HUES48 (cell line): ENCODE measurements at regions not wholly inside any gene's neighbourhood (a gene's known extent, or its start where the extent isn't known, plus 50 kb on each side); places are given as distances from the start of the nearest gene placed in this dataset.
"Not testable (repeated sequence)": the region's sequence is repeated elsewhere in the genome, so short reads cannot be mapped to it uniquely, and the experiment has no call there.

Experiments
- H3K27ac ChIP-seq: one replicate; pipeline ENCODE4 v1.7.0; 2013; ENCODE audit warnings: low read depth, low read length, inconsistent platforms
- H3K27me3 ChIP-seq: 2 replicates; pipeline ENCODE4 v1.6.1; 2013; ENCODE audit warnings: mild to moderate bottlenecking, low read length; ENCODE audit not compliant: control insufficient read depth, insufficient read depth
- H3K36me3 ChIP-seq: 2 replicates; pipeline ENCODE4 v1.6.1; 2013; ENCODE audit warnings: low read length; ENCODE audit not compliant: control insufficient read depth, insufficient read depth
- H3K4me1 ChIP-seq: 2 replicates; pipeline ENCODE4 v1.6.1; 2013; ENCODE audit warnings: mild to moderate bottlenecking, low read length; ENCODE audit not compliant: control insufficient read depth, insufficient read depth
- H3K4me3 ChIP-seq: 2 replicates; pipeline ENCODE4 v1.5.1; 2013; ENCODE audit warnings: mild to moderate bottlenecking, low read depth, low read length
- H3K9ac ChIP-seq: 2 replicates; pipeline ENCODE4 v1.6.1; 2013; ENCODE audit warnings: mild to moderate bottlenecking, low read depth, low read length, moderate library complexity
- H3K9me3 ChIP-seq: 2 replicates; pipeline ENCODE4 v1.6.1; 2013; ENCODE audit warnings: low read length; ENCODE audit not compliant: control insufficient read depth, insufficient read depth

DNA sequence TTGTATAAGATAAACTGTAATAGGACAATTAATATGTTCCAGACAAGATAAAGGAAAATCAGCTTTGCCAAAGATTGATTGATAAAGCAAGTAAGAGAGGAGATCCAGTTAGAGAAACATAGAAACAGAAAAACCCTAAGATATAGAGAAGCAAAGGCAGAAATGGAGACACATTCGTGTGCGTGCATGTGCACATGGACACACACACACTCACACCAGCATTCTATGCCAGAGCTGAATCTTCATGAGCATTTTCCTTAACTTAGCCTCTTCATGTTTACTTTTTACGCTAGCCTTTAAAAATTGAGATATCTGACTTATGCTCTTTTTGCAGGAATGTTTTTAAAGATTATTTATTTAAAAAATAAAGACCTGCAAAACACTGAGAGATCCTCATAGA lies 168.5 kb upstream of the ATP2B1 start:
- Histone ChIP-seq H3K4me3 (no peak overlapping the region), H3K9ac (no peak overlapping the region), H3K4me1 (no peaks in the 10 kb centered on the region), H3K27ac (no peak overlapping the region), H3K27me3 (no peaks in the 10 kb centered on the region), H3K9me3 (no peaks in the 10 kb centered on the region), H3K36me3 (no peaks in the 10 kb centered on the region)

DNA sequence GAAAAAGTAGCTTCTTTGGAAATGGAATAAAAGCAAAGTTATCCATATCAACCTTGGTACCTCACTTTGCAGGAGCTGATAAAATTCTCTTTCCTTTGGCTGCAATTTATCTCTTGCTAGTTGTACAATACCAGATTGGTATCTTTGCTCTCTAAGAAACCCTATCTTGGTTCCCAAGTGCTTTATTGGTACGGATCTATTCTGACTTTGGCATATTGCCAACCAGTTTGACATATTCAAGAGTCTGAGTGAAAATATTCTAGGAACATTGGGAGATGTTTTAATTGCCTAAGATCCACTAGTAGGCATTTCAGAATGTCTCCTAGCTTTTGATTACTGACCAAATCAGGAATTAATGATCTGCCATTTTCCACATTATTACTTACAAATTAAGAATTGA lies 167.2 kb upstream of the ATP2B1 start:
- Histone ChIP-seq H3K36me3 (no peaks in the 10 kb centered on the region), H3K9me3 (no peaks in the 10 kb centered on the region), H3K4me1 (no peaks in the 10 kb centered on the region), H3K27me3 (no peaks in the 10 kb centered on the region), H3K4me3 (no peak overlapping the region), H3K27ac (no peak overlapping the region), H3K9ac (no peak overlapping the region)

DNA sequence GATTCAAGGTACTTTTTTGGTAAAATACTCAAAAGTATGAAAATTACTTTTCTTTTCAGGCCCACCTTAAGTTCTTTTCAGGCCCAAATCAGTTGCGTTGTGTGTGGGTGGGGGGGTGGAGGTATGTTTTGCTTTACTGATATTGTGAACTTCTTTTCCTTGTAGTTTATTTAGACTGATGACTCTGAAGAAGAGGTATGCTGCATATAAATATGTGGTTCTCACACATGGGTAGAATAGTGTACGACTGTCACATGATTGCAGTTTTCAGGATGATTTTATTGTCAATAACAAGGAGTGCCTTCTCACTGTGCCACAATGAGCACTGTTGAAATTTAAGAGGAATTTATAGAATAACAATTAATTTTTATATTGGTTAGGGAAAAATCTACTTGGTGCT lies 166.6 kb upstream of the ATP2B1 start:
- Histone ChIP-seq H3K27ac (no peak overlapping the region), H3K9ac (no peak overlapping the region), H3K27me3 (no peaks in the 10 kb centered on the region), H3K4me3 (no peak overlapping the region), H3K9me3 (peaks cover 5% of the 10 kb centered on the region; the same call in 1 of the 2 replicates), H3K36me3 (no peaks in the 10 kb centered on the region), H3K4me1 (no peaks in the 10 kb centered on the region)

DNA sequence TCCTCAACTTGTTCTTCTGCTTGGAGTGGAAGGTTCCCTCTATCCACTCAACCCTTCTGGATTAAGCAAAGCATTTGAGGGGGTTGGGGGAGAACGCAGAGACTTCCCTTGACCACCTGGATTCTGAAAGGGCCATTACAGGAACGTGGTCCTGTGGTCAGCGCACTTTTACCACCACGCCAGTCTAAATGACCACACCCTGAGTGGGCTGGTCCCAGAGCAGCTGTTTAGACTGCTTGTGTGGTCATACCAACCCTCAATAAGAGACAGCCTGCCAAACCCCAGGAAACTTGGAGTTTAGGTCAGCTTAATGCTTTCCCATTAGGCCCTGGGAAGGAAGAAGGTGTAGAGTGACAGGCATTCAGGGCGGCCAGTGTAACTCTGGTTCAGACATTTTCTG lies 165.5 kb upstream of the ATP2B1 start:
- no peak overlapping the region for H3K4me3 ChIP-seq
- no peaks in the 10 kb centered on the region for H3K27me3 ChIP-seq
- H3K9ac ChIP-seq, result no peak overlapping the region
- H3K27ac ChIP-seq, result no peak overlapping the region
- no peaks in the 10 kb centered on the region for H3K4me1 ChIP-seq
- no peaks in the 10 kb centered on the region for H3K36me3 ChIP-seq
- peaks cover 5% of the 10 kb centered on the region; the same call in 1 of the 2 replicates for H3K9me3 ChIP-seq

DNA sequence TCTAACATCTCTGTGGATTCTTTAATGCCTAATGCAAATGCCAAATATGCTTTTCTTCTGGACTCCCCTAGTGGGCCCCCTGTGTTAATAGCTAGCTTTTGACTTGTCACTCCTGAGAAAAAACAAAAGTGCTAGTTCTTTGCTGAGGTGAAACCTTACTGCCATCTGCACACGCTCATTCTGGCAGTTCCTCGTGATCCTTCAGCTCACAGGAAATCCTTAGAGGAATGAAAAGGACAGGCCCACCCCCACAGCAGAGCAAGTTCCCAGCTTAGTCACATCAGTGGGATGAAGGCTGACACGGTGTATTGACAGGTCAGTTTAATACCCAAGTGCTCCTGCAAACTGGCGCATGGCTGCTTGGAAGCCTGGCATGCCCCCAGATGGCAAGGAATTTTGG lies 165.1 kb upstream of the ATP2B1 start:
- Histone ChIP-seq H3K9ac (no peak overlapping the region), H3K9me3 (peaks cover 5% of the 10 kb centered on the region; the same call in 1 of the 2 replicates), H3K4me3 (no peak overlapping the region), H3K27me3 (no peaks in the 10 kb centered on the region), H3K27ac (no peak overlapping the region), H3K36me3 (no peaks in the 10 kb centered on the region), H3K4me1 (no peaks in the 10 kb centered on the region)

DNA sequence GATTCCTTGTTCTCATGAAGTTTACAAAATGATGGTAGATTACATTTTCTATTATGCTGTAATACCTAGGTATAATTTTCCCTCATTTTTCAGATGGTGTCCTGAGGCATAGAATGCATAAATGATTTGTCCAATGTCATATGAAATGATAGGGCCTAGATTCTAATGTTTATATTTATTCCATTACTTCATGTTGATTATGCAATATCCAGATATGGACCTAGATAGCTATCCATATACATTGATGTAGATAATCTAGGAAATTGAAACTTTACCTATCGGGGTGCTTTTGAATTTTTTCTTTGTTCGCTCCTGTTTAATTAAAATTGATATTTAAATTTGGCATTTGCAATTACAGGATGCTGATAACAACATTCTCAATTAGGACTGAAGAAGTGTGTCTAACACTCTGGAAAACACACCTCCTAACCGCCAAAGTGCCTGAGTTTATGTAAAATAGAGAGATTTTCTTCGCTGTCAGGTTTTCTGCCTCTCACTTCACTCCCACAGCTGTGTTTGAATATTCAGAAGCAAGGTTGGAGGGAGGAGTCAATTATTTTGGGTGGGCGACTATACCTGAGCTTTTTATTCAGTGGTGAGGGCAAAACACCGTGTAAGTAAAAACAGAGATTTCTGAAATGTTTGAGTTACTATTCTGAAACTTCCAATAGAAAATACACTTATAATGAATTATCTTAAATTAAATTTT lies 164.4 kb upstream of the ATP2B1 start:
- Histone ChIP-seq H3K4me1 (no peaks in the 10 kb centered on the region), H3K9me3 (peaks cover 5% of the 10 kb centered on the region; the same call in 1 of the 2 replicates), H3K27me3 (no peaks in the 10 kb centered on the region), H3K4me3 (no peak overlapping the region), H3K36me3 (no peaks in the 10 kb centered on the region), H3K27ac (no peak overlapping the region), H3K9ac (no peak overlapping the region)

DNA sequence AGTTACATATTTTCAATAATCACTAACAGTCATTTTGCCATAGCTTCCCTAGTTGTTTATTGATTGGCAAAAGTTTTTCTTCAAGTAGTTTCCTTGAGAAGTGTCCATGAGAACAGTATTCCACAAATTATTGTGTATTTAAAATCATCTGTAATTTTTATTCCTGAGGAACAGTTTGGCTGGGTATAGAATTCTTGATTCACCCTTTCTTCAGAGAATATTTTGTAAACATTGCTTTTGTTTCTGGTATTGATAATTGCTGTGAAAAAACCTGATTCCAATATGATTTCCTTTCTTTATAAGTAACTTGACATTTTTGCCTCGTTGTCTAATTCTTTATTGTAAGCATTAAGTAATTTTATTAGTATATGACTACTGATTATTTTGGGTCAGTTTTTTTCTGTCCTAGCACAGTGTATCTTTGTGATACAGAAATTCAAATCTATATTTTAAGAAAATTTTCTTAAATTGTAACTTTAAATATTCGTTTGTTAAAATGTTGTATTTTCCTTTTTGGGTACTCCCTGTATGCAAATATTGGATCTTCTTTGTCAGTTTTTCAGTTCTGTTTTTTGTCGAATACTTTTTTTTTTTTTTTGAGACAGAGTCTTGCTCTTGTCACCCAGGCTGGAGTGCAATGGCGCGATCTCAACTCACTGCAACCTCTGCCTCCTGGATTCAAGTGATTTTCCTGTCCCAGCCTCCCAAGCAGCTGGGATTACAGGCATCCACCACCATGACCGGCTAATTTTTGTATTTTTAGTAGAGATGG lies 162.0 kb upstream of the ATP2B1 start:
- no peak overlapping the region for H3K4me3 ChIP-seq
- H3K9ac ChIP-seq, result no peak overlapping the region
- no peak overlapping the region for H3K27ac ChIP-seq

DNA sequence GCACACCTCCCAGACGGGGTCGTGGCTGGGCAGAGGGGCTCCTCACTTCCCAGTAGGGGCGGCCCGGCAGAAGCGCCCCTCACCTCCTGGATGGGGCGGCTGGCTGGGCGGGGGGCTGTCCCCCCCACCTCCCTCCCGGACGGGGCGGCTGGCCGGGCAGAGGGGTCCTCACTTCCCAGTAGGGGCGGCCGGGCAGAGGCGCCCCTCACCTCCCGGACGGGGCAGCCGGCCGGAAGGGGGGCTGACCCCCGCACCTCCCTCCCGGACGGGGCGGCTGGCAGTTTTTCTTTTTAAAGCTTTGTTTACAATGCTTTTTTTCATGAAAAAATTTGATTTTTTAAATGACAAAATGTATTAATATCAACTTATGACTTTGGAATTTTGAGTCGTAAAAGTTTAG lies 159.0 kb upstream of the ATP2B1 start:
- H3K9ac ChIP-seq, H3K4me3 ChIP-seq, H3K36me3 ChIP-seq, H3K9me3 ChIP-seq, H3K27ac ChIP-seq: not testable (repeated sequence)
- Histone ChIP-seq H3K4me1 (peaks cover 19% of the 10 kb centered on the region), H3K27me3 (peaks cover 32% of the 10 kb centered on the region)

More for the DNA sequence above, 162.0 kb upstream of the ATP2B1 start:
- H3K27me3 ChIP-seq, result peaks cover 4% of the 10 kb centered on the region
- no peaks in the 10 kb centered on the region for H3K4me1 ChIP-seq
- H3K9me3 ChIP-seq, result peaks cover 5% of the 10 kb centered on the region; the same call in 1 of the 2 replicates
- H3K36me3 ChIP-seq, result no peaks in the 10 kb centered on the region

DNA sequence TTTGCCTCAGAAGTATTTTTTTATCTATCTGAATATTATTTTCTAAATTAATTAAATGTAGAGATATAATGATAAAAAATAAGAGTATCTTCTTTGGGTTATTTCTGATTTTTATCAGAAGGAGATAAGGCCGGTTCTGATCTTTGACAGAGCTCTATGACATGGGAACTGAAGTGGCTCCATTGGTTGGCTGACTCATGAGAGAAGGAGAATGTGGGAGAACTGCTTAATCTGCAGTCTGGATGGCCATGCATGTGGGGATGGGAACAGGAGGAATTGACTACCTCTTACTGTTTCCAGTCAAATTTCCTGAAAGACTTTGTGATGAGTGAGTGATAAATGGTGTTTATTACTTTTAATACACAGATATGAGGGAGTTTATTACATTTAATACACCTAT lies 155.8 kb upstream of the ATP2B1 start:
- Histone ChIP-seq H3K9ac (no peak overlapping the region), H3K27ac (peak overlapping the region; percentile 75), H3K4me1 (peaks cover 19% of the 10 kb centered on the region), H3K36me3 (no peaks in the 10 kb centered on the region), H3K4me3 (no peak overlapping the region), H3K27me3 (peaks cover 46% of the 10 kb centered on the region), H3K9me3 (no peaks in the 10 kb centered on the region)

DNA sequence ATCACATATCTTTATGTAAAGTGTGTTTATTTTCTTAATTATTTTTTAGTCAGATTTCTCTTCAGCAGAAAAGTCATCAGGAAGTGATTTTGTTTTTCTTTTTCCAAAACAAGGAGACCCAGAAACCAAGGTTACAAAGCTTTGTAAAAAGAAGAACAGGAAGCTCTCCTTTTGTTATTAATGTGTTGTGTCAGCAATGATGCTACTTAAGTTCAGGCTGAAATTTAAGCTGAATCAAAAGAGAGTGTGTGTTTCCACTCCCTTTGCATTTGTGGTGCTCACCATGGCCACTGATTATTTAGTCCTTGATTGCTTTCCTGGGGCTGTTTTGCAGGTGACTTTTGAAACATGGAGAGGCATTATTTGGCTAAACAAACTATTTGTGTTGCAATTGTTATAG lies 155.3 kb upstream of the ATP2B1 start:
- Histone ChIP-seq H3K9me3 (no peaks in the 10 kb centered on the region), H3K27me3 (peaks cover 46% of the 10 kb centered on the region), H3K27ac (peak overlapping the region; percentile 75), H3K9ac (no peak overlapping the region), H3K4me1 (peaks cover 19% of the 10 kb centered on the region), H3K36me3 (no peaks in the 10 kb centered on the region), H3K4me3 (no peak overlapping the region)

DNA sequence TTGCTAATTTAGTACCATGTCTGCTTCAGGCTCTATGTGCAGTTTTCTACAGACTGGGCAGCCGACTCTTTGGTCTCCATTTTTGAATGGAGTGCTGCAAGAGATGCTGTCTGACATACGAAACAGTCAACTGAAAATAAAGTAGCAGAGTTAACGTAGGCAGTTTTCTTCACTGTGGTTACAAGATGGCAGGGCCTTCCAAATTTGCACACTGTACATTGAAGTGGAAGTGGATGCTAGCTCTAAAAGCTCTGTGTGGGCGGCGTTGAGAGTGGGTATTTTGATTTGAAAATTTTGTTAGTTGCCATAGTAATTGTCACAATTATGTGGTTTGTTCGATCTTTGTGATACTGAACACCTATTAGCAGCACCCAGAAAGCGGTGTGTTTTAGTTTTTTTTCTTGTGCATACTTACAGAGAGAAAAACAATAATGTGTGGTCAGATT lies 154.9 kb upstream of the ATP2B1 start:
- H3K4me3 ChIP-seq, result no peak overlapping the region
- H3K9ac ChIP-seq, result no peak overlapping the region
- H3K36me3 ChIP-seq, result no peaks in the 10 kb centered on the region
- H3K27ac ChIP-seq, result peak overlapping the region; percentile 75
- no peaks in the 10 kb centered on the region for H3K9me3 ChIP-seq
- peaks cover 19% of the 10 kb centered on the region for H3K4me1 ChIP-seq
- H3K27me3 ChIP-seq, result peaks cover 46% of the 10 kb centered on the region
